Lung (tissue), 11 donors: ENCODE measurements at regions not wholly inside any gene's neighbourhood (a gene's known extent, or its start where the extent isn't known, plus 50 kb on each side); places are given as distances from the start of the nearest gene placed in this dataset.
"Not testable (repeated sequence)": the region's sequence is repeated elsewhere in the genome, so short reads cannot be mapped to it uniquely, and the experiment has no call there.

Experiments used
- ATAC-seq: fragments of 200-7000 bp; cut with Tn5 transposase; one replicate; pipeline ENCODE4 v1.9.1; 2020; ENCODE audit warnings: moderate number of reproducible peaks; ENCODE audit not compliant: insufficient read depth, low FRiP score
- DNase-seq, 3 donors: peaks; one replicate each; pipeline ENCODE4 v3.0.0-alpha.2; 2013 to 2017
- H3K27ac ChIP-seq, 2 donors: one replicate each; pipeline ENCODE4 v1.5.1; 2013; ENCODE audit warnings: mild to moderate bottlenecking in 2 of 2, moderate library complexity in 2 of 2, control low read depth in 1 of 2, inconsistent platforms in 1 of 2, low read depth in 1 of 2, low read length in 1 of 2
- H3K27me3 ChIP-seq, 3 donors: one replicate each; pipeline ENCODE4 v1.5.1; 2013; ENCODE audit warnings: low read length in 2 of 3; ENCODE audit not compliant: control insufficient read depth in 3 of 3, insufficient read depth in 3 of 3
- H3K36me3 ChIP-seq, 4 donors: one replicate each; pipeline ENCODE4 v1.5.1; 2013; ENCODE audit warnings: low read length in 4 of 4, mild to moderate bottlenecking in 1 of 4, moderate library complexity in 1 of 4; ENCODE audit not compliant: control insufficient read depth in 4 of 4, insufficient read depth in 4 of 4
- H3K4me1 ChIP-seq, 5 donors: one replicate each; pipeline ENCODE4 v1.5.1; 2013; ENCODE audit warnings: low read length in 5 of 5, mild to moderate bottlenecking in 2 of 5, moderate library complexity in 1 of 5; ENCODE audit not compliant: control insufficient read depth in 5 of 5, insufficient read depth in 5 of 5
- H3K4me3 ChIP-seq: one replicate; pipeline ENCODE4 v1.5.1; 2013; ENCODE audit warnings: mild to moderate bottlenecking, control low read depth, moderate library complexity
- H3K9ac ChIP-seq, 2 donors: one replicate each; pipeline ENCODE4 v1.5.1; 2013; ENCODE audit warnings: low read length in 2 of 2, control low read depth in 1 of 2; ENCODE audit not compliant: insufficient read depth in 1 of 2
- H3K9me3 ChIP-seq, 4 donors: one replicate each; pipeline ENCODE4 v1.5.1; 2013; ENCODE audit warnings: low read length in 3 of 4, mild to moderate bottlenecking in 1 of 4, moderate library complexity in 1 of 4; ENCODE audit not compliant: control insufficient read depth in 4 of 4, insufficient read depth in 3 of 4
- CTCF ChIP-seq: IDR thresholded peaks from 2 replicates; pipeline ENCODE4 v1.5.1; 2012; ENCODE audit warnings: mild to moderate bottlenecking; ENCODE audit errors: control extremely low read depth, extremely low read depth
- WGBS, 2 donors: extraction: QIAGEN DNeasy Blood & Tissue Kit; methylation state at CpG; one replicate each; pipeline ENCODE4 v1.1.7; 2013; 5-methylcytosine and 5-hydroxymethylcytosine counted together
- donor health status: control.
- donor health status: control.
- donor health status: Bipolar disorder and iron deficiency.
- donor health status: healthy.
- donor health status: DM: yes; HTN: yes; CAD: no.

- no peaks in the 10 kb centered on the region for H3K4me1 ChIP-seq
- H3K9ac ChIP-seq, result no peak overlapping the region
- no peaks in the 10 kb centered on the region for H3K36me3 ChIP-seq
- DNase-seq, result no peak
- H3K9me3 ChIP-seq, result no peaks in the 10 kb centered on the region
- H3K4me3 ChIP-seq, result no peak overlapping the region
- H3K27me3 ChIP-seq, result no peaks in the 10 kb centered on the region
- ATAC-seq, result no peak
- H3K27ac ChIP-seq, result no peak overlapping the region
- WGBS, 2 donors, result 71 to 82% methylated on average over 8 of the region's 8 CpGs
- no peak for TF ChIP-seq CTCF
Measured at GRCh38 chr2:95734976-95735890, 143.4 kb downstream of the TRIM43 start.

- Histone ChIP-seq H3K27ac (no peak overlapping the region), H3K36me3 (no peaks in the 10 kb centered on the region), H3K4me1 (no peaks in the 10 kb centered on the region), H3K27me3 (no peaks in the 10 kb centered on the region), H3K9me3 (no peaks in the 10 kb centered on the region), H3K4me3 (no peak overlapping the region), H3K9ac (no peak overlapping the region)
- DNase-seq (no peak), ATAC-seq (no peak)
- no peak for TF ChIP-seq CTCF
- 89 to 95% methylated on average over 5 of the region's 5 CpGs for WGBS, 2 donors
Measured at GRCh38 chr2:95738301-95738700, 146.5 kb downstream of the TRIM43 start.

GRCh38 chr2:95752126-95752525, 160.3 kb downstream of the TRIM43 start:
- not testable (repeated sequence) for H3K4me3 ChIP-seq, DNase-seq, H3K9me3 ChIP-seq, H3K4me1 ChIP-seq, H3K36me3 ChIP-seq, ATAC-seq, H3K27ac ChIP-seq, H3K27me3 ChIP-seq, H3K9ac ChIP-seq
- WGBS, 2 donors, result 88 to 89% methylated on average over 8 to 9 of the region's 9 CpGs

- not testable (repeated sequence) for DNase-seq, H3K4me3 ChIP-seq, ATAC-seq, H3K27me3 ChIP-seq, H3K9ac ChIP-seq, H3K27ac ChIP-seq, H3K9me3 ChIP-seq, H3K36me3 ChIP-seq, H3K4me1 ChIP-seq
- 75 to 84% methylated on average over 8 of the region's 8 CpGs for WGBS, 2 donors
Measured at GRCh38 chr2:95753812-95754211, 162.0 kb downstream of the TRIM43 start.

- H3K4me3 ChIP-seq, H3K4me1 ChIP-seq, ATAC-seq, H3K27ac ChIP-seq, DNase-seq, H3K9me3 ChIP-seq, H3K36me3 ChIP-seq, H3K9ac ChIP-seq, H3K27me3 ChIP-seq: not testable (repeated sequence)
- 60 to 65% methylated on average over 6 of the region's 6 CpGs for WGBS, 2 donors
Measured at GRCh38 chr2:95754213-95754612, 162.4 kb downstream of the TRIM43 start.

- 76 to 83% methylated on average over 13 to 14 of the region's 15 CpGs for WGBS, 2 donors
Measured at GRCh38 chr2:95754819-95755563, 163.2 kb downstream of the TRIM43 start.

More at GRCh38 chr2:95754819-95755563, 163.2 kb downstream of the TRIM43 start:
- H3K4me3 ChIP-seq, H3K27me3 ChIP-seq, H3K9me3 ChIP-seq, DNase-seq, H3K27ac ChIP-seq, H3K9ac ChIP-seq, H3K4me1 ChIP-seq, H3K36me3 ChIP-seq, ATAC-seq: not testable (repeated sequence)
